ENCODE measurements at regions not wholly inside any gene's neighbourhood (a gene's known extent, or its start where the extent isn't known, plus 50 kb on each side); places are given as distances from the start of the nearest gene placed in this dataset.
"Not testable (repeated sequence)": the region's sequence is repeated elsewhere in the genome, so short reads cannot be mapped to it uniquely, and the experiment has no call there.

GRCh38 chr2:235204948-235205347, 253.1 kb downstream of the SH3BP4 start:
- H3K4me1 Mint-ChIP-seq (ENCODE audit: low read depth), result no peaks in the 10 kb centered on the region
- no peaks in the 10 kb centered on the region for H3K36me3 Mint-ChIP-seq (ENCODE audit: low read depth)
- H3K9me3 Mint-ChIP-seq, result no peaks in the 10 kb centered on the region
- H3K27me3 Mint-ChIP-seq, result peaks cover 33% of the 10 kb centered on the region
- H3K27ac Mint-ChIP-seq, result no peak overlapping the region
- no peak for DNase-seq
- H3K4me3 Mint-ChIP-seq, result no peak overlapping the region

DNA sequence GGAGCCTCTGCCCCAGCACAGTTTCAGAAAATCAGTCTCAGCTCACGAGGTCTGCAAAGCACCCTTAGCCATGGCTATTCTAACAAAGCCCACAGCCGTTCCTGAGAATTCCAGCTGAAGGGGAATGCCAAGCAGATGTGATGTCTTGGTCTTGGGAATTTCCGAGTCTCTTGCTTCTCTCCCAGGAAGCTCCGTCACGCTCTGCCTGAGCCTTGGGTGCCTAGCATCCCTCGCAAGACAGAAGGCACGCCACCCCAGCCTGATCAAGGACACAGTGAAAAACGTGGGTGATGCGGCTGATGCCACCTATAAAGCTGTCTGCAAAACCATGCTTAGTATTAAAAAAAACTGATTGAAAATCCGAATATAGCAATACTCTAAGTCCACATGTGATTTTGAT, 254.6 kb downstream of the SH3BP4 start:
- no peak for DNase-seq
- H3K27me3 Mint-ChIP-seq, result peaks cover 33% of the 10 kb centered on the region
- H3K27ac Mint-ChIP-seq, result no peak overlapping the region
- no peaks in the 10 kb centered on the region for H3K9me3 Mint-ChIP-seq
- H3K4me3 Mint-ChIP-seq, result no peak overlapping the region
- H3K36me3 Mint-ChIP-seq (ENCODE audit: low read depth), result no peaks in the 10 kb centered on the region
- no peaks in the 10 kb centered on the region for H3K4me1 Mint-ChIP-seq (ENCODE audit: low read depth)

DNA sequence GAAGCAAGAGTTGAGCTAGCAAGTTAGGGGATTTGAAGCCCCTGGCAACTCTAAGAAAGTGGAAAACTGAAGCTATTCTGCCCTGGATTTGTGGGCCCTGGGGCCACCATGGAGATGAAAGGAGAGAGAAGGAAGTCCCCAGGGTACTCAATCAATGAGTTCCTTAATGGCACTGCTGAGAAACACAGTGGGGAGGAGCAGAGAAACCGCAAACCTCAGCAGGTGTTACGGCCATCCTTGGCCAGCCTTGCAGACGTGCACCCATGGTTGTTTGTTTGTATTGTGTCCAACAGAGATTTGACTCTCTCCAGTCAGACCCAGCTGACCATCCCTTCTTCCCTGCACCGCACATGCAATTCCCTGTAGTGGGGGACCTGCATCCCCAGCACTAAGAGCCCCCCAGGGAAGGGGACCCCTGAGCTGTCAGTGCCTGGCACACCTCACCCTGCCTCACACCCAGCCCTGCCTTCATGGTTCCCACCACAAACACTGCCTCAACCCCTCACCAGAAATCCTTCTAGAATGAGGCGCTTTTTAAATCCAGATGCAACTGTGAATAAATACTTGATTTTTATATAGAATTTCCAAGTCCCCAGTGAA, 255.3 kb downstream of the SH3BP4 start:
- H3K27me3 Mint-ChIP-seq, result peaks cover 30% of the 10 kb centered on the region
- H3K36me3 Mint-ChIP-seq (ENCODE audit: low read depth), result no peaks in the 10 kb centered on the region
- H3K4me3 Mint-ChIP-seq, result no peak overlapping the region
- no peak overlapping the region for H3K27ac Mint-ChIP-seq
- H3K4me1 Mint-ChIP-seq (ENCODE audit: low read depth), result no peaks in the 10 kb centered on the region
- no peaks in the 10 kb centered on the region for H3K9me3 Mint-ChIP-seq
- no peak for DNase-seq

DNA sequence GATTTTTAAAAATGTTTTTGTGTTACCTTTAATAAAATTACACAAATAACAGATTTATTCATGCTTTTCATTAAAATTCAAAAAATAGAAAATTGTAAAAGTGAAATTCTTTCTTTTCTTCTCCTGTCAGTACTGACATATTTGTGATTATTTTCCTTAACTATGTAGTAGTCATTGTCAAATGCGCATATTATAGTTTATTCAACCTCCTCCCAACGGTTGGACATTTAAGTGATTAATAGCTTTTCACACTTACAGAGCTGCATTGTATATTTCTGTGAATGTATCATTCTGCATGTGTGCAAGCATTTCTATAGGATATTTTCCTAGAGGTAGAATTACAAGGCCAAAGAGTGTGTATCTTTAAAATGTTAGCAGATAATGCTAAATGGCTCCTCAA, 259.2 kb downstream of the SH3BP4 start:
- peaks cover 43% of the 10 kb centered on the region for H3K27me3 Mint-ChIP-seq

GRCh38 chr2:235212501-235213158, 260.8 kb downstream of the SH3BP4 start:
- Mint-ChIP-seq H3K4me3 (no peak overlapping the region), H3K36me3 (ENCODE audit: low read depth) (no peaks in the 10 kb centered on the region), H3K27ac (no peak overlapping the region), H3K4me1 (ENCODE audit: low read depth) (no peaks in the 10 kb centered on the region), H3K27me3 (peaks cover 41% of the 10 kb centered on the region), H3K9me3 (no peaks in the 10 kb centered on the region)
- no peak for DNase-seq

More for the DNA sequence above, 259.2 kb downstream of the SH3BP4 start:
- Mint-ChIP-seq H3K27ac (no peak overlapping the region), H3K36me3 (ENCODE audit: low read depth) (no peaks in the 10 kb centered on the region), H3K9me3 (no peaks in the 10 kb centered on the region), H3K4me1 (ENCODE audit: low read depth) (no peaks in the 10 kb centered on the region), H3K4me3 (no peak overlapping the region)
- no peak for DNase-seq

DNA sequence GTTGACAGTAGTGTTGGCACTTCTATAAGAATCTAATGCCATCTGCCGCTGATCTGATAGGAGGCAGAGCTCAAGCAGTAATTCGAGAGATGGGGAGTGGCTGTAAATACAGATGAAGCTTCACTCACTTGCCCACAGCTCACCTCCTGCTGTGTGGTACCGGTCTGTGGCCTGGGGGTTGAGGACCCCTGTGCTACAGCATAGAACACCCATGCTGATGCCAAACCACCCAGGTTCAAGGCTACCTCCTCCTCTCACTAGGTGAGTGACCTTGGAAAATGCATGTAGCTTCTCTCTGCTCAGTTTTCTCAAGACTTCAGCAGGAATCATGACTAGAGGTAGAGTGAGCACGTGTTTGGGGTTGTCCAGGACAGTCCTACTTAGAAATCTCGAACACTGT, 263.4 kb downstream of the SH3BP4 start:
- no peaks in the 10 kb centered on the region for H3K4me1 Mint-ChIP-seq (ENCODE audit: low read depth)
- H3K36me3 Mint-ChIP-seq (ENCODE audit: low read depth), result no peaks in the 10 kb centered on the region
- no peak for DNase-seq
- H3K27ac Mint-ChIP-seq, result no peak overlapping the region
- H3K9me3 Mint-ChIP-seq, result no peaks in the 10 kb centered on the region
- H3K27me3 Mint-ChIP-seq, result peaks cover 44% of the 10 kb centered on the region
- H3K4me3 Mint-ChIP-seq, result no peak overlapping the region

DNA sequence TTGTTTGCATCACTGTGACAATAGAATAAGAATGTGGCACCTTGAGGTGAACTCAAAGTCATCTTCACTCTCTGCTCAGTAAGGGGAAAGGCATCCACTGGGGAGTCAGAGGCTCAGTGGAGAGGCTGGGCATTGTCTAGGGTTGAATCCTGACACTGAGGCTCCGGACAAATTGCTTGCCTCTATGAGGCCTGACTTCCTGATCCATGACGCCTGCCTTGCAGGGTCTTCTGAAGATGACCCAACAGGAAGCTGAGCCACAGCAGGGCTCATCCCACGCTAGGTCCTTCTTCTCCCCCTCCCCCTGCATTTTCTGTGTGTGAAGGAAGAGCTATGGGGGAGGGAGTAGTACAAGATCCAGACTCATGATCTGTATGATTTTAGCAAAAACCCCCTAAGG, 265.1 kb downstream of the SH3BP4 start:
- Mint-ChIP-seq H3K9me3 (no peaks in the 10 kb centered on the region), H3K4me1 (ENCODE audit: low read depth) (no peaks in the 10 kb centered on the region), H3K4me3 (no peak overlapping the region), H3K27ac (no peak overlapping the region), H3K27me3 (peaks cover 45% of the 10 kb centered on the region), H3K36me3 (ENCODE audit: low read depth) (no peaks in the 10 kb centered on the region)
- no peak for DNase-seq

- H3K4me3 Mint-ChIP-seq, result no peak overlapping the region
- no peak overlapping the region for H3K27ac Mint-ChIP-seq
- H3K27me3 Mint-ChIP-seq, result peaks cover 47% of the 10 kb centered on the region
- no peaks in the 10 kb centered on the region for H3K9me3 Mint-ChIP-seq
- no peaks in the 10 kb centered on the region for H3K36me3 Mint-ChIP-seq (ENCODE audit: low read depth)
- DNase-seq, result no peak
- H3K4me1 Mint-ChIP-seq (ENCODE audit: low read depth), result no peaks in the 10 kb centered on the region
Observed at GRCh38 chr2:235217846-235218245, 266.0 kb downstream of the SH3BP4 start.

DNA sequence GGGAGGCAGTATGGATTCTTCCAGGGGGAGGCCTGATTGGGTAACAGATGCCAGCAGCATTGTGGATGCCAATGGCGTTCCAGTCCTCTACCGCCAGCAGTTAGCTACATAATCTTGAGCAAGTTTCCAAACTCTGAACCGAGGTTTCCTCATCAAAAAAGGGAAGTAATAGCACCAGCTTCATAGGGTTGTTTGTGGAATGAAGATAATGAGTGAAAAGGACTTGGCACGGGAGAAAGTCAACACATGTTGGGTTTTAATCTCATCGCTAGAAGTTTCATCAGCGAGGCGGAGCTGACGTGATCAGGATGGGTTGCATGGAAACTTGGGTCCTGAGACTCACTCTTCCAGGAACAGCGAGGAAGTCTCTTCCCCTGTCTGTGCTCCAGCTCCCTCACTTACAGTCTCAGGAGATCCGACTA, 266.7 kb downstream of the SH3BP4 start:
- no peak overlapping the region for H3K4me3 Mint-ChIP-seq
- H3K9me3 Mint-ChIP-seq, result no peaks in the 10 kb centered on the region
- H3K27ac Mint-ChIP-seq, result no peak overlapping the region
- H3K36me3 Mint-ChIP-seq (ENCODE audit: low read depth), result no peaks in the 10 kb centered on the region
- DNase-seq, result no peak
- no peaks in the 10 kb centered on the region for H3K4me1 Mint-ChIP-seq (ENCODE audit: low read depth)
- peaks cover 47% of the 10 kb centered on the region for H3K27me3 Mint-ChIP-seq

DNA sequence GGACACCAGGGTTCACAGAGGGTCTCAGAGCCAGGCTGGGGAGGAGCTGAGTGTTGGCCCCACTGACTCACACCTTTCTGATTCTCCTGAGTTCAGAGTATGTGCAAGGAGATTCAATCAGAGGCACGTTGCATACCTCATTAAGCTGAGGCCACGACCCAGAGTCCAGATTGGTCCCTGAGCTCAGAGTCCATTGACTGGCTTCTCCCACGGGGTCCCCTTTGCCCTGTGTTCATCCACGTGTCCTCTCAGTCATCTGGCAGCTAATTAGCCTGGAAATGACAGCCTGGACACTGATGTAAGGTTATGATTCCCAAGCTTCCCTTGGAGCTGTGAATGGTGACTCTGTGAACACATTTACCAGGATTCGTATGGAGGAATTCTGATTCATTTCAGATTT, 267.2 kb downstream of the SH3BP4 start:
- no peak overlapping the region for H3K27ac Mint-ChIP-seq
- no peak overlapping the region for H3K4me3 Mint-ChIP-seq
- H3K27me3 Mint-ChIP-seq, result peaks cover 43% of the 10 kb centered on the region
- no peaks in the 10 kb centered on the region for H3K9me3 Mint-ChIP-seq
- no peaks in the 10 kb centered on the region for H3K36me3 Mint-ChIP-seq (ENCODE audit: low read depth)
- DNase-seq, result no peak
- no peaks in the 10 kb centered on the region for H3K4me1 Mint-ChIP-seq (ENCODE audit: low read depth)

DNA sequence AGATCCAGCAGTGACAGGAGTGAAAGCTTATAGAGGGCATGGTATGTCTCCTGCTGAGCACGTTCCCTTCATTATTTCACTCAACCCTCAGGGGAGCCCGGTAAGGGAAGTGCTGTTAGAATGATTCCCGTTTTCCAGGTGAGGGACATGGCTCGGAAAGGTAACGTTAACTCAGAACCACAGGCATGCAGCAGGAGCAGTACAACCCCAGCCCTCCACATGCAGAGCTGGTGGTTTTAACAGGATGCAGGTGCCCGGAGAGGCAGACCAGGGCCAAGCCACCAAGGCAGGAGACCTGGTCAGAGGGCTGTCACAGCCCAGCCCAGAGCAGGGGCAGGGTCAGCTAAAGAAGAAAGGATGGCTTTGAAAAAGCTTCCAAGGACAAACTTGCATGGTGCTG, 268.5 kb downstream of the SH3BP4 start:
- no peak overlapping the region for H3K27ac Mint-ChIP-seq
- H3K36me3 Mint-ChIP-seq (ENCODE audit: low read depth), result no peaks in the 10 kb centered on the region
- H3K27me3 Mint-ChIP-seq, result peaks cover 35% of the 10 kb centered on the region
- no peaks in the 10 kb centered on the region for H3K9me3 Mint-ChIP-seq
- no peak overlapping the region for H3K4me3 Mint-ChIP-seq
- DNase-seq, result no peak
- no peaks in the 10 kb centered on the region for H3K4me1 Mint-ChIP-seq (ENCODE audit: low read depth)

DNA sequence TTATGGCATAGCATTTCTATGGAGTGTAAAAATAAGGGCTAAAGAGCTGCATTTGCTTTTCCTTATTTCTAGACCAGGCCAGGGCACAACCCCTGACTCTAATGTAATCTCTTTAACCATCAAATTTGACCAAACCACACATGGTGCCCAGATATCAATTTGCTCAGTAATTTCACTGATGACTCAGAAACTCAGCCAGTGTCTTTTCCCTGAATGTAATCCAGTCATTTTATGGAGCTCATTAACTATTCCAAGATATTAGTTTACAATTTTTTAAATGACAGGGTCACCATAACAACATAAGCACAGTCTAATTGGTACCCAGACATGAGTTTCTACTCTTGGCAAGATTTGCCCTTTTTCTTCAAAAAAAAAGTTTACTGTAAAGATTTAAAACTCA, 270.8 kb upstream of the AGAP1 start:
- H3K4me1 Mint-ChIP-seq (ENCODE audit: low read depth), result no peaks in the 10 kb centered on the region
- no peak for DNase-seq
- no peaks in the 10 kb centered on the region for H3K9me3 Mint-ChIP-seq
- H3K27me3 Mint-ChIP-seq, result peaks cover 25% of the 10 kb centered on the region
- no peak overlapping the region for H3K27ac Mint-ChIP-seq
- H3K36me3 Mint-ChIP-seq (ENCODE audit: low read depth), result no peaks in the 10 kb centered on the region
- no peak overlapping the region for H3K4me3 Mint-ChIP-seq

GRCh38 chr2:235224410-235224809, 269.4 kb upstream of the AGAP1 start:
- no peak overlapping the region for H3K27ac Mint-ChIP-seq
- no peak overlapping the region for H3K4me3 Mint-ChIP-seq
- H3K4me1 Mint-ChIP-seq (ENCODE audit: low read depth), result no peaks in the 10 kb centered on the region
- no peak for DNase-seq
- no peaks in the 10 kb centered on the region for H3K36me3 Mint-ChIP-seq (ENCODE audit: low read depth)
- no peaks in the 10 kb centered on the region for H3K9me3 Mint-ChIP-seq
- H3K27me3 Mint-ChIP-seq, result peaks cover 27% of the 10 kb centered on the region

DNA sequence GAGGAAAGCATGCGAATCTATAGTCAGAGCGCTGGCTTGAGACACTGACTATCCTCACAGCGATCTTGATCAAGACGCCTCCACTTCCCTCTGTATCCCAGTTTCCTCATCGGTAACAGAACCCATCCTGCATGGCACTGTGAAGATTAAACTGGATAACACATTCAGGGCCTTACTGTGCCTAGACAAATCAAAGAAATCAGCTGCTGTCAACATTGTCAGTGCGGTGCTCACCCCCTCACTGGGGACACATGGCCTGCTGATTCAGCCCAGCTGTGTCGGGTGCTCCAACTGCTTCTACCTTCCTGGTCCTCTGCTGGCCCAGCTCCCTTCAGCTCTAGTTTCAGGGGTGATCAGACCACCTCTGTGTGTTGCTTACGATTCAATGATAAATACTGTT, 268.6 kb upstream of the AGAP1 start:
- H3K4me3 Mint-ChIP-seq, result no peak overlapping the region
- peaks cover 29% of the 10 kb centered on the region for H3K27me3 Mint-ChIP-seq
- H3K9me3 Mint-ChIP-seq, result no peaks in the 10 kb centered on the region
- DNase-seq, result no peak
- H3K36me3 Mint-ChIP-seq (ENCODE audit: low read depth), result no peaks in the 10 kb centered on the region
- H3K27ac Mint-ChIP-seq, result no peak overlapping the region
- H3K4me1 Mint-ChIP-seq (ENCODE audit: low read depth), result no peaks in the 10 kb centered on the region

GRCh38 chr2:235227590-235227989, 266.3 kb upstream of the AGAP1 start:
- H3K27ac Mint-ChIP-seq, result no peak overlapping the region
- H3K4me3 Mint-ChIP-seq, result no peak overlapping the region
- H3K4me1 Mint-ChIP-seq (ENCODE audit: low read depth), result no peaks in the 10 kb centered on the region
- peaks cover 48% of the 10 kb centered on the region for H3K27me3 Mint-ChIP-seq
- H3K9me3 Mint-ChIP-seq, result no peaks in the 10 kb centered on the region
- no peak for DNase-seq
- no peaks in the 10 kb centered on the region for H3K36me3 Mint-ChIP-seq (ENCODE audit: low read depth)

DNA sequence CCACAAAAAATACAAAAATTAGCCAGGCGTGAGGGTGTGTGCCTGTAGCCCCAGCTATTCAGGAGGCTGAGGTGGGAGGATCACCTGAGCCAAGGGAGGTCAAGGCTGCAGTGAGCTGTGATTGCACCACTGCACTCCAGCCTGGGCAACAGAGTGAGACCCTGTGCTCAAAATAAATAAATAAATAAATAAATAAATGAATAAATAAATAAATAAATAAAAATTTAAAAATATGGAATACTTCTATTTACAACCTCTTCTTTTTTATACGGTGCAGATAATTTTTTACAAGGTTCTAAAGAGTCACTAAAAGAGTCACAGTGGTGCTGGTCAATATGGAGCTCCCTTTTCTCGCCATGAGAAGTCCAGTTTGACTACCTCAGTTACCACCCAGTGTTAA, 265.4 kb upstream of the AGAP1 start:
- H3K9me3 Mint-ChIP-seq; H3K4me1 Mint-ChIP-seq (ENCODE audit: low read depth); H3K4me3 Mint-ChIP-seq; H3K27ac Mint-ChIP-seq; H3K36me3 Mint-ChIP-seq (ENCODE audit: low read depth); DNase-seq: not testable (repeated sequence)
- H3K27me3 Mint-ChIP-seq, result peaks cover 48% of the 10 kb centered on the region

Data from activated T-cell treated with anti-CD3 and anti-CD28 coated beads, Interleukin-2, amount 50 U/mL, for 24 hours (primary cell).